DMS53 treated with DMSO at 0.1 percent for 48 hours (cell line): ENCODE measurements at regions not wholly inside any gene's neighbourhood (a gene's known extent, or its start where the extent isn't known, plus 50 kb on each side); places are given as distances from the start of the nearest gene placed in this dataset.

ENCODE experiments used
- DNase-seq: peaks from one replicate; lab custom pipeline; 2025; ENCODE audit not compliant: unreplicated experiment; lab: John Stamatoyannopoulos, UW

DNA sequence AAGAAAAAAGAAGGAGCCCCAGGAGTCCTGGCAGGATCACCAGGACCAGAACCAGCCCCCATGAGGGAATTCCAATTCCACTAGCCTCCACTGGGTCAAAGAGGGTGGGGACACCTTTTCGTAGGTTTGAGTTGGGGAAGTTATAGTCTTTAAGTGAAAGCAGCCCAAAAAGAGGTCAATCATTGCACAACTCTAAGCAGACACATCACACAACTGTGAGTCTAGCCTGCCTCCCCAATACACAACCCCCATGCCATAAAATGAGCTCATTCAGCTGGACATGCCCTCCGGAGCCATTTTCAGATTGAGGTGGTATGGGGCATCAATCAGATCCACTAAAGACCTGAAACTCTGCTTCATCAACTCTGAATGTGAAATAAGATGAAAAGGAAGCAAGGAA, 179.9 kb downstream of the NPHP4 start:
- DNase-seq, result no peak

- DNase-seq, result no peak
Observed at GRCh38 chr1:5811419-5811818, 180.8 kb downstream of the NPHP4 start.

- DNase-seq, result no peak
Observed at GRCh38 chr1:5810553-5811270, 181.5 kb downstream of the NPHP4 start.

DNA sequence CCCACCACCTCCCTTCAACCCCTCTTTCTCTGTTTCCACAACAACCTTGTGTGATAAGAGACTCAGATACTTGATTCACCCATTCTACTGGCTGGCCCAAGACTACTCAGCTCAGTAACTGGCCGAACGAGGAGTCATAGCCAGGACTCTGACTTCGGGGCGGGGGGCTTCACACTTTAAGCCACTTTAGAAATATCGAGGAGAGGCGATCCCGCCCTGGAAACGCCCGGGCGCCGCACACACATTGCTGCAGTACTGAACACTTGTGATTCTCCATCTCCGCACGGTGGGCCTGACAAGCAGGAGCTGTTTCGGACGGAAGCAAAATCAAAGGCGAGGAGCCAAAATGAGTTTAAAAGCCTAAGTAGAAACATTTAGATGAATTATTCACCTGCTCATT, 182.1 kb downstream of the NPHP4 start:
- DNase-seq, result no peak

DNA sequence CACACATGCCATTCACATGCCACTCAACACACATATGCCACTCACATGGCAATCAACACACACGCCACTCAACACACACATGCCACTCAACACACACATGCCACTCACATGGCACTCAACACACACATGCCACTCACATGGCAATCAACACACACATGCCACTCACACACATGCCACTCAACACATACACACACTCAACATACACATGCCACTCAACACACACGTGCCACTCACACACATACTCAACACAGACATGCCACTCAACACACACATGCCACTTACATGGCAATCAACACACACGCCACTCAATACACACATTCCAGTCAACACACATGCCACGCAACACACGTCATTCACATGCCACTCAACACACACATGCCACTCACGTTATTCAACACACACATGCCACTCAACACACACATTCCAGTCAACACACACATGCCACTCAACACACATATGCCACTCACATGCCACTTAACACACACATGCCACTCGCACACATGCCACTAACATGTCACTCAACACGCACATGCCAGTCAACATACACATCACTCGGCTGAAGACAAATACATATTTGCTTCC, 182.9 kb downstream of the NPHP4 start:
- DNase-seq, result no peak

DNA sequence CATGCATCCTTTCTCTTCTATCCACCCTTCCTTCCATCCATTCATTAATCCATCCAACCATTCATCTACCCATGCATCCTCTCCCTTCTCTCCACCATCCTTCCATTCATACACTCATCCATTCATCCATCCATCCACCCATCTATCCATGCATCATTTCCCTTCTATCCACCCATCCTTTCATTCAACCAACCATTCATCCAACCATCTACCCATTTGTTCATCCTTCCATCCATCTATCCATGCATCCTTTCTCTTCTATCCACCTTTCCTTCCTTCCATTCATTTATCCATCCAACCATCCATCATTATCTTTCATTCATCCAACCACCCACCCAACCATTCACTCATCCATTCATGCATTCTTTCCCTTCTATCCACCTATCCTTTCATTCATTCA, 188.4 kb downstream of the NPHP4 start:
- no peak for DNase-seq

- DNase-seq, result no peak
Observed at GRCh38 chr1:5802606-5803005, 189.6 kb downstream of the NPHP4 start.

GRCh38 chr1:5798904-5799303, 193.3 kb downstream of the NPHP4 start:
- no peak for DNase-seq

- DNase-seq, result no peak
Observed at GRCh38 chr1:5798151-5798730, 194.0 kb downstream of the NPHP4 start.

DNA sequence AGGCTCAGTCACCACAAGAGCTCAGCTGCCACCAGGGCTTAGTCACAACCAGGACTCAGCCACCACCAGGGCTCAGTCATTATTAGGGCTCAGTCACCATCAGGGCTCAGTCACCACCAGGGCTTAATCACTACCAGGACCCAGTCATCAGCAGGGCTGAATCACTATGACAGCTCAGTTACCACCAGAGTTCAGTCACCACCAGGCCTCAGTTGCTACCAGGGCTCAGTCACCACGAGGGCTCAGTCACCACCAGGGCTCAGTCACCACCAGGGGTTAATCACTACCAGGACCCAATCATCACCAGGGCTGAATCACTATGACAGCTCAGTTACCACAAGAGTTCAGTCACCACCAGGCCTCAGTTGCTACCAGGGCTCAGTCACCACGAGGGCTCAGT, 196.2 kb downstream of the NPHP4 start:
- no peak for DNase-seq

DNA sequence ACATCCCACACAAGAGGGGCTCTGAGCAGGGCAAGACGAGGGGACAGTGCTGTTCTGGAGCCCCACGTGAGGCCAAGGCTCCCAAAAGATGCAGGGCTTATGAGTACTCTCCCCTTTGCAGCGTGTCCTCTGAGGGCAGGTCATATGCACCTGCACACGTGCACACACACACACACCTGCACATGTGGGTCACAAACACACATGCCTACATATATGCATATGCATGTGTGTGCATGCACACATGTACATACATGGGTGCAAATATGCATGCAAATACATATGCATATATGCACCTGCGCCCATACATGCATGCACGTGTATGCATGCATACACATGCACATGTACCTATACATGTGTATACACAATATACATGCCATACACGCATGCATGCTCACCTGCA, 197.9 kb downstream of the NPHP4 start:
- no peak for DNase-seq

DNA sequence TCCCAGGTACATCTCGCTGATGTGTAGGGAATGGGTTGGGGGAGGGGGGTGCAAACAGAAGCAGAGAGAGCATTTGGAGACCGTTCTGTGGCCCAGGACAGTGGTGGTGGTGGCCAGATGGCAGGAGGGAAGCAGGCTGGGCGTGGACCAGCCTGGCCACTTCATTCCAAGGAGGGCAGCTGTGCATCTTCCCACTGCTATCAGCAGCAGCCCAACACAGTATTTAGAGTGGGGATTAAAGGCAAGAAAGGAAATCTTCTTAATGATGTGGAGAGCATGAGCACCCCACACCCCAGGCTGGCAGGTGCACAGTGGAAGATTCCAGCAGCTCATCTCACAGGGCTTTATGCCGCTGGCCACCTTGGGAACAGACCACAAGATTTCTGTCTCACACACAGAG, 198.7 kb downstream of the NPHP4 start:
- no peak for DNase-seq

- no peak for DNase-seq
Observed at GRCh38 chr1:5781079-5781478, 211.1 kb downstream of the NPHP4 start.

DNA sequence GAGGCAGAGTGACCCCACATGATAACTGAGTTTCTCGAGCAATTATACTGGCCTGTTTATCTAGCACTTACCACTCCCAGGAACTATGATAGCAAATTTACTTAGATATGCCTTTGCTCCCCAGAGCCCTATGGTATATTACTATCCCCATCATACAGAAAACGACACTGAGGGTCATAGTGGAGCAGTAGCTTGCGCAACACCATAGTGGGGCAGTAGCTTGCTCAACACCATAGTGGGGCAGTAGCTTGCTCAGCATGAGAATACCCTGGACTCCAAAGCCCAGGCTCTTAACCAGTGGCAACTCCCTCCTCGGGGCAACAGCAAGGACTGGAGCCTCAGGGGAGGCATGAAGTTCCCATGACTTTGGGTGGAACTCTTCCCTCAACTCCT, 211.9 kb downstream of the NPHP4 start:
- DNase-seq, result no peak

DNA sequence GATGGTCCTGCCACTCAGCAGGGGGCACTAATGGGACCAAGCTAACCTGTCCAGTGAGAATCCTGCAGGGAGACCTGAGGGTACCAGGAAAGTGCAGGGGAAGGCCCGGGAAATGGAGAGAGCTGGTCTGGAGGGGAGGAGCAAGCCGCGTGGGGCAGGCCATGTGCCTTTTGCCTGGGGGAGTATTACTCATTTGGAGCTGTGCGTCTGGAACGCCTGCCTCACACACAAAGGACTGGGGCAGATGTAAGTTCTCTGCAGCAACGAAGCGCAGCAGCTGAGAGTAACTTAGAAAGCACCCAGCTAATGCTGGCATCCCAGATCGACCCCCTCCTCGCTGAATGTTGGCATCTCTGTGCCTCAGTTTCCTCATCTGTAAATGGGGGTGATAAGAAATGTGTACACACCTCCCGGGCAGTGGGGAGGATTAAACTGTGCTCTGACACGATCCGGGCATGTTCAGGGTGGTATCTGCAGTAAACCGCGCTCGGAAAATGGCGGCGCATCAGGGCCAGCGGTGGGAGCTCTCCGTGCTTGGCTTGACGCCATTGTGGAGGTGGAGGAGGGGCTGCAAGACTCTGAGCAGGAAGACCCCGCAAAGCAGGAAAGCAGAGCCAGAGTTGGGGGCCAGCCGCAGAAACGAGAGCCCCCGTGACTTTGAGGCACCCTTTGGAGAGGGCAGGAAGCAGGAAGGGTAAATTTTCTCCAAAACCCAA, 212.5 kb downstream of the NPHP4 start:
- no peak for DNase-seq

DNA sequence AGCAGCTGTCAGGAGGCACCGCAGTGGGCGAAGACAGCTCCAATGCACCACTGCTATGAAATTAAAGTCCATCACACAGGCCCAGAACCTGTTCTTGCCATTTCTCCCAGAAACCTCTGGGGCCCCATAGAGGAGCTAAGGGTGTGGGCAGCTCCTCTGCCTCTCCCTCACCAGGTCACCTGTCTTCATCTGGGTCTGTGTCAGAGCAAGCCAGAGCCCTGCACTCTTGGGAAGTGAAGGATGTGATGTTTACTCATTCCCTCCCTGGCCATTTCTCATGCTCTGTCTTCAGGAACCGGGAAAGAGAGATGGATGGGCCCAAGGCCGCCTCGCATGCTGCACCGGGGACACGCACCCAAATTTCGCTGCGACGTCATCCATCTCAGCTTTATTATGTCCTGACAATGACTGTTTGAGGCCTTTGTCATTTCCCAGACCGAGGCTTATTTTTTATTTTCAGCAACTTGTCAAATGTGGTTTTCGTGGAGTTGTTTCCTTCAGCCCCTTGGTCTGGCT, 216.1 kb downstream of the NPHP4 start:
- DNase-seq, result no peak

DNA sequence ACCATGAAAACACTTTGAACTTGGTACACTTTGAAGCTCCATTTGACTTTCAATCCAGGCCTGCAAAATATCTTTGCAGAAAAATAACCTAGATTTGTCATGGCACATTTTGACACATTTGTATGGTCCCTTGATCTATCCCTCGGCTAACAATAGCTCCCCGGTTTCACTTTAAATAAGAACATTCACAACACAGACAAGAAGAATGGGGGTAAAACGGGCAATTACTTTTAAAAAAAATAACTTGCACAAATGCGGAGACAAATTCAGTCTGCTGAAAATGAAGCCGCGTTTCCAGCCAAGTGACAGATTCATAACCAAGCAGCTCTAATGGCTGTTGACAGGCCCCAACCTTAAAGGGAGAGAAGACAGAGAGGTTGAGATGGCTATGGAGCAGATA, 218.2 kb downstream of the NPHP4 start:
- no peak for DNase-seq

DNA sequence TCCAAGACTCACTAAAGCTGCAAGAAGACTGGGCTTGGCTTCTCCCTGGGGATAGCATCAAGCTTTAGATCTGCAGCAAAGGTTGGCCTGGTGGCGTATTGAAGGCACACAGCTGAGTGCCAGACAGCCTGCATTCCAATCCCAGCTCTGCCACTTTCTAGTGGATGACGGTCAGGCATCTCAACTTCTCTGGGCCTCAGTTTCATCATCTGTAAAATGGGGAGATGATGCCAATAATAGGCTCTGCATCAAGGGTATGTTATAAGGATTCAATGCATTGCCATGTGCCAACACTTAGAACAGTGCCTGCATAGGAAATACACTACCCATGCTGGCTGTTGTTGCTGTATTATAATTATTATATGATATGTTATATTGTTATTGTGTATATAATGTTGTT, 220.4 kb downstream of the NPHP4 start:
- no peak for DNase-seq

GRCh38 chr1:5770981-5771765, 221.1 kb downstream of the NPHP4 start:
- no peak for DNase-seq

- no peak for DNase-seq
Observed at GRCh38 chr1:5769760-5770159, 222.5 kb downstream of the NPHP4 start.

- DNase-seq, result no peak
Observed at GRCh38 chr1:5769146-5769545, 223.1 kb downstream of the NPHP4 start.
